Astrocyte of the spinal cord (primary cell): ENCODE measurements at regions not wholly inside any gene's neighbourhood (a gene's known extent, or its start where the extent isn't known, plus 50 kb on each side); places are given as distances from the start of the nearest gene placed in this dataset.

ENCODE experiments used
- DNase-seq: peaks from one replicate; pipeline ENCODE4 v3.0.0; 2011; ENCODE audit warnings: low read depth, low spot score
- H3K4me3 ChIP-seq: 2 replicates; pipeline ENCODE4 v1.5.1; 2011; ENCODE audit warnings: low read depth, mild to moderate bottlenecking, low read length, moderate library complexity
- in situ Hi-C: cut with HindIII; loops from 2 replicates; pipeline ENCODE4 v1.10.0; 2017; ENCODE audit warnings: low sequenced_read_pairs
- TF ChIP-seq, protein P1 (sequence below): IDR thresholded peaks from 2 replicates; pipeline ENCODE4 v1.5.1; 2012; ENCODE audit warnings: low read depth, mild to moderate bottlenecking, low read length, inconsistent platforms

DNA sequence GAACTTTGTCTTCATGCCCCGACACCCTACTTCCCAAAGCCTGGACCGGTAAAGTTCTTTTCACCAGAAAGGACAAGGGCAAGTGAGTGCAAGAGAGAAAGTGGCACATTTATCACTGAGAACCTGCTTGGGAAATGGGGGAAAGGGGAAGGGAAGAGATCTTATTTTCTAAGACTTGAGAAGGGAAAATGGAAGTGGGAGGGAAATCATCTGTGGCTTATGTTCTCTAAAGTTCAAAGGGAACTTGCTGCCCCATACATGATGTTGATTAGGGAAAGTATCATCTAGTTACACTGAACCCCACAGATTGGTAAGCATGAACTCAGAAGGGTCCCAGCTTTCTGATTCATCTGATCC lies 199.5 kb upstream of the LPP start:
- in situ Hi-C loops = no loop called here

DNA sequence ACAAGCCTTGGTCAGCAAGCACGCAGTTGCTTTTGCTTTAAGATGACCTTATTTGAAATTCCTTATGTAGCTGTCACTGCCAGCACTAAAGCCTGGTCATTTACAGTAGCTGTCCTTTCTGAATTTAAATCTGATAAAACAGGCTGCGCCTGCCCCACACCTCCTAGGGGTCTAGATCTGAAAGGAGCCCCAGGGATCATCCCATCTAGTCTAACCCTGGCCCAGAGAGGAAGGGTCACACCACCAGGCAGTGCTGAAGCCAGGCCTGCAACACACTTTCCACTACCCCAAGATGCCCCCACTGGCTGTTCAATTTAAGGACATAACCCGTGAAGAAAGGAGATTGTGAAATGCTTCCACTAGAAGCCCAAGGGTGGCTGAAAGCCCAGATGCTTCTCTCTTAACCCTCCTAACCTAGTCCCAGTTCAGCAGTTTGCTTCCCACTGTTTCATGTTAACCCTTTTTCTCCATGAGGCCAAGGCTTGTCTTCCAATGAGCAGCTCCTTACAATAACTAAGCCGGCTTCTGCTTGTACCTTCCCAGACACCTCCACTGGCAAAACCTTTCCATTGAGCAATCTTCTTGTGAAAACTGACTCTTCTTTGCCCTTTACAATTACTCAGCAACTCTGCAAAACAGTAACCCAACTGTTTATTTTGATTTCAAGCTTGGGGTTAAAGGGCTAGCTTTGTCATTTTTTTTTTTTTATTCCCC lies 198.9 kb upstream of the LPP start:
- DNase-seq = peak; percentile 87
- in situ Hi-C loops = no loop called here
- no peak overlapping the region for H3K4me3 ChIP-seq
- TF ChIP-seq, protein P1, sequence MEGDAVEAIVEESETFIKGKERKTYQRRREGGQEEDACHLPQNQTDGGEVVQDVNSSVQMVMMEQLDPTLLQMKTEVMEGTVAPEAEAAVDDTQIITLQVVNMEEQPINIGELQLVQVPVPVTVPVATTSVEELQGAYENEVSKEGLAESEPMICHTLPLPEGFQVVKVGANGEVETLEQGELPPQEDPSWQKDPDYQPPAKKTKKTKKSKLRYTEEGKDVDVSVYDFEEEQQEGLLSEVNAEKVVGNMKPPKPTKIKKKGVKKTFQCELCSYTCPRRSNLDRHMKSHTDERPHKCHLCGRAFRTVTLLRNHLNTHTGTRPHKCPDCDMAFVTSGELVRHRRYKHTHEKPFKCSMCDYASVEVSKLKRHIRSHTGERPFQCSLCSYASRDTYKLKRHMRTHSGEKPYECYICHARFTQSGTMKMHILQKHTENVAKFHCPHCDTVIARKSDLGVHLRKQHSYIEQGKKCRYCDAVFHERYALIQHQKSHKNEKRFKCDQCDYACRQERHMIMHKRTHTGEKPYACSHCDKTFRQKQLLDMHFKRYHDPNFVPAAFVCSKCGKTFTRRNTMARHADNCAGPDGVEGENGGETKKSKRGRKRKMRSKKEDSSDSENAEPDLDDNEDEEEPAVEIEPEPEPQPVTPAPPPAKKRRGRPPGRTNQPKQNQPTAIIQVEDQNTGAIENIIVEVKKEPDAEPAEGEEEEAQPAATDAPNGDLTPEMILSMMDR = no peak

More for the DNA sequence above, 199.5 kb upstream of the LPP start:
- no peak for DNase-seq
- TF ChIP-seq, protein P1 = no peak
- H3K4me3 ChIP-seq = no peak overlapping the region

DNA sequence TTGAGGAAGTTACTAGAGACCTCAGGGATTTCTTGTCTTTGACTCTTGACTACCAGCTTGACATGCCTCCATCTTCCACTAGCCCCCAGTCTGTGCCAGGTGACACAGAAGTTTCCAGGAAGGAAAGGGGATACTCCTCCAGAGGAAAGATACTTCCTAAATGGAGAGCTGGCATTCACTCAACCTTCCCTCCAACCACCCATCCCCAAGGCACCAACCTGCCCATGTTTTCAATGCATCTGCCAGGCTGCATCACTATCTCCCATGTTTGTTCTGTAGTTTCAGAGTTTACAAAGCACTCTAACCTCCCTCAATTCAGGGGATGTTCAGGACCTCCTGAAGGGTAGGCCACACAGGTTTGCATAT lies 198.4 kb upstream of the LPP start:
- in situ Hi-C loops = no loop called here
- TF ChIP-seq, protein P1 = no peak
- DNase-seq = no peak

DNA sequence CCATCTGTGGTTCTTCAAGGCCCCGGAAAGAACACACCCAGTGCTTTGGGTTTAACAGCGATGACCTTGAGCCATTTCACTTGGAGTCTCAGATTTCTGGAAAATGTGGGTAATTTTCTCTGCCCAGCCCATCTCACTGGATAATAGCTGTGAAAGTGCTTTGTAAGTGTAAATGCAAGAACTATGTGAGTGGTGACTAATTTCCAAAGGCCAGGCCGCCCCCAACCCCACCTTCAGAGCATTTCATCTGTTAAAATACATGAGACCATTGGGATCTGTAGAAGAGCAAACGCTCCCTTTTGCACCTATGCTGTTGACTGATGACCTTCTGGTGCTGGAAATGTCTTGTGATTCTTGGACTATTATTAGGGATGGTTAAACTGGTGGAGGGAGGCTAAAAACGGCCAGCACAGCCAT lies 196.8 kb upstream of the LPP start:
- no peak for DNase-seq
- in situ Hi-C loops = no loop called here
- no peak overlapping the region for H3K4me3 ChIP-seq
- TF ChIP-seq, protein P1 = no peak

More for the DNA sequence above, 198.4 kb upstream of the LPP start:
- H3K4me3 ChIP-seq = no peak overlapping the region

DNA sequence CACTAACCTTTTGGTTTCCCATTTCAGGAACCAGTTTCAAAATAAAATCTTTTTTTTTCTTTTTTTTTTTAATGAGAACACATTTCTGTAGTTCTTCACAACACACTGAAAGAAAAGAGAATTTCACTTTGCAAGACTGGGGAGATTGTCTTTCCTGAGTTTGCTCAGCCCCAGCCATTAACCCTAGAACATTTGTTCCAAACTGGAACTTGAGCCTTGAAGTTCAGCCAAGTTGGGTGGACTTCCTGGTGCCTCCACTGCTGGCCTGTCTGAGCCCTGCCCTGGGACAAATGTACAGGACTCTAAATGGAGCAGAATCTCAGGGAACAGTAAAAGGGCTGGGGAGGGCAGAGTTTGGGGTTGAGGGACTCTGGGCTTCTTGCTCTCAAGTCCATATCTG lies 196.4 kb upstream of the LPP start:
- DNase-seq = no peak
- TF ChIP-seq, protein P1 = no peak
- H3K4me3 ChIP-seq = no peak overlapping the region
- in situ Hi-C loops = no loop called here

DNA sequence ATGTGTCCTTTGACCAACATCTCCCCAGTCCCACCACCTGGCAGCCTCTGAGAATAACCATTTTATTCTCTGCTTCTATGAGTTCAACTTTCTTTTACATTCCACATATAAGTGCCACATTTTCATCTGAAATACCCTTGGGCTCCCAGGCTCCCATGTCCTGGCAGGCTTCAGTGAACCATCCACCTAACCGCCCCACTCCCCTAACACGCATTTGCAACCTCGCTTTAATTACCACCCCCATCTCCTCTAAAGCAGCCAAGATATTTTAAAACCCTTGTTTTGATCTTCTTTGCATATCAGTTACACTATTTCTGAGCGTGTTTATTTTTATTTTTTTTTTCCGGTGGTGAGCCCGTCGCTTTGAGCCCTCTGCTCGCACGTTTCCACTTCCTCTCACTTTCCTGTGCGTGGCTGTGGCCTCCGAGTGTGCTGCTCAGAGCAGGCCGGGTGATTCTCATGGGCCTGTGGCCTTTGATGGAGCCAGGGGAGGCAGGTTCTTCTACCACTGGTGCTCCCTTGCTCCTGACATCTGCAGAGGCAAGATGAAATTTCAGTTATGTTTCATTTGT lies 195.4 kb upstream of the LPP start:
- in situ Hi-C loops = no loop called here
- no peak for DNase-seq
- TF ChIP-seq, protein P1 = no peak
- no peak overlapping the region for H3K4me3 ChIP-seq
